Pancreas (tissue), 10 donors: ENCODE measurements at regions not wholly inside any gene's neighbourhood (a gene's known extent, or its start where the extent isn't known, plus 50 kb on each side); places are given as distances from the start of the nearest gene placed in this dataset.
"Not testable (repeated sequence)": the region's sequence is repeated elsewhere in the genome, so short reads cannot be mapped to it uniquely, and the experiment has no call there.

Experiments
- ATAC-seq, 4 donors: fragments of 200-7000 bp; cut with Tn5 transposase; one replicate each; pipeline versions ENCODE4 v1.8.0 to v1.9.1; 2020; ENCODE audit warnings: mild to moderate bottlenecking in 4 of 4, moderate library complexity in 4 of 4
- DNase-seq, 6 donors: peaks; one replicate each; pipeline ENCODE4 v3.0.0-alpha.2; 2020
- FAIRE-seq: peaks from 2 replicates; lab custom pipeline; 2012; peaks lifted over from hg19 to GRCh38; lab: Jason Lieb, UNC
- H3K27ac ChIP-seq, 4 donors: fragments of 200-600 bp; sonication (generic); 1 replicate in 3 of 4; 2 replicates in 1 of 4; pipeline versions ENCODE4 v1.5.0 to v1.8.0; 2020
- H3K27me3 ChIP-seq, 4 donors: fragments of 200-600 bp; one replicate each; pipeline ENCODE4 v1.8.0; 2021
- H3K36me3 ChIP-seq, 3 donors: fragments of 200-600 bp; sonication (generic) in 1 of 3; one replicate each; pipeline versions ENCODE4 v1.5.0 to v1.8.0; 2020 to 2021
- H3K4me1 ChIP-seq, 3 donors: fragments of 200-600 bp; one replicate each; pipeline ENCODE4 v1.8.0; 2021
- H3K4me3 ChIP-seq, 4 donors: fragments of 200-600 bp; sonication (generic) in 2 of 4; one replicate each; pipeline versions ENCODE4 v1.5.0 to v1.8.0; 2020 to 2021
- H3K9me3 ChIP-seq, 4 donors: fragments of 200-600 bp; one replicate each; pipeline ENCODE4 v1.8.0; 2021
- WGBS, 2 donors: extraction: QIAGEN DNeasy Blood & Tissue Kit; methylation state at CpG; one replicate each; pipeline ENCODE4 v1.1.7; 2013; 5-methylcytosine and 5-hydroxymethylcytosine counted together
- intact Hi-C, 3 donors: fragments of 100-400 bp; cut with DNase I; formaldehyde crosslinking; loops; one replicate each; pipeline versions ENCODE4 v1.11.1 to v1.14.2; 2022
- TF ChIP-seq, protein P1 (sequence below), 4 donors: fragments of 200-600 bp; sonication (generic) in 3 of 4; IDR thresholded peaks; one replicate each; pipeline versions ENCODE4 v1.5.0 to v1.8.0; 2021; ENCODE audit warnings: antibody characterized with exemption in 4 of 4
- donor health status: healthy with polysubstance abuse.
- donor health status: DM: no; HTN: no; CAD: no; lungs with moderate emphysema.
- donor health status: DM: no; HTN: no; CAD: no.
- donor health status: control.
- donor health status: control.
- donor health status: Bipolar disorder and iron deficiency.
- donor health status: DM: yes; HTN: yes; CAD: no.
- donor health status: DM: no; HTN: no; CAD: no.
- donor health status: DM: no; HTN: no; CAD: no.
- donor health status: DM: yes; HTN: yes; CAD: no.

DNA sequence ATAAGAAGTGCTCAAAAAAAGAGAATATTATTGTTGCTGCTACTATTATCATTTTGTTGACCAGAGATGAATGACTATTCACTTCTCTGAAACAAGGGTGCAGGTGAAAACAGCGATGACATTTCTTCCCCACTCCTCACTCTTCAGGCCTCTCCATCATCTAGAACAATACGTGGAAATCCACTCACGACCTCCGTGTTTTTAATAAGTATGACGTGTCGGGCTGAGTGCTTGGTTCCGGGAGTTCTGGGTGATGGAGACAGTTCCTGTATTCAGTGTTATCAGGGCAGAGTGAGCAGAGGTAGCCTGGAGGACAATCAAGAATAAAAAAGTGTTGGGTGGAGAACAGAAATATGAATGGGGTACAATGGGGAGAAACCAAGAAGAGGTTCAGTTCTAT, 130.0 kb upstream of the ZNF217 start:
- H3K4me3 ChIP-seq: no peak overlapping the region
- H3K9me3 ChIP-seq: no peaks in the 10 kb centered on the region
- TF ChIP-seq, protein P1, sequence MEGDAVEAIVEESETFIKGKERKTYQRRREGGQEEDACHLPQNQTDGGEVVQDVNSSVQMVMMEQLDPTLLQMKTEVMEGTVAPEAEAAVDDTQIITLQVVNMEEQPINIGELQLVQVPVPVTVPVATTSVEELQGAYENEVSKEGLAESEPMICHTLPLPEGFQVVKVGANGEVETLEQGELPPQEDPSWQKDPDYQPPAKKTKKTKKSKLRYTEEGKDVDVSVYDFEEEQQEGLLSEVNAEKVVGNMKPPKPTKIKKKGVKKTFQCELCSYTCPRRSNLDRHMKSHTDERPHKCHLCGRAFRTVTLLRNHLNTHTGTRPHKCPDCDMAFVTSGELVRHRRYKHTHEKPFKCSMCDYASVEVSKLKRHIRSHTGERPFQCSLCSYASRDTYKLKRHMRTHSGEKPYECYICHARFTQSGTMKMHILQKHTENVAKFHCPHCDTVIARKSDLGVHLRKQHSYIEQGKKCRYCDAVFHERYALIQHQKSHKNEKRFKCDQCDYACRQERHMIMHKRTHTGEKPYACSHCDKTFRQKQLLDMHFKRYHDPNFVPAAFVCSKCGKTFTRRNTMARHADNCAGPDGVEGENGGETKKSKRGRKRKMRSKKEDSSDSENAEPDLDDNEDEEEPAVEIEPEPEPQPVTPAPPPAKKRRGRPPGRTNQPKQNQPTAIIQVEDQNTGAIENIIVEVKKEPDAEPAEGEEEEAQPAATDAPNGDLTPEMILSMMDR (IDR thresholded peaks at IDR 0.05): no peak
- H3K4me1 ChIP-seq: no peaks in the 10 kb centered on the region
- 80 to 90% methylated on average over 7 of the region's 7 CpGs for WGBS, 2 donors
- ATAC-seq: no peak
- no peaks in the 10 kb centered on the region for H3K27me3 ChIP-seq
- DNase-seq: no peak
- FAIRE-seq: no peak
- H3K36me3 ChIP-seq: no peaks in the 10 kb centered on the region
- H3K27ac ChIP-seq: no peak overlapping the region
- intact Hi-C loops: no loop called here

GRCh38 chr20:53723045-53723444, 129.4 kb upstream of the ZNF217 start:
- Histone ChIP-seq H3K4me1 (no peaks in the 10 kb centered on the region), H3K9me3 (no peaks in the 10 kb centered on the region), H3K4me3 (no peak overlapping the region), H3K27ac (no peak overlapping the region), H3K27me3 (no peaks in the 10 kb centered on the region), H3K36me3 (no peaks in the 10 kb centered on the region)
- ATAC-seq (no peak), FAIRE-seq (no peak), DNase-seq (no peak)
- 86 to 88% methylated on average over 3 of the region's 3 CpGs for WGBS, 2 donors
- TF ChIP-seq, protein P1 (IDR thresholded peaks at IDR 0.05): no peak
- intact Hi-C loops: no loop called here

DNA sequence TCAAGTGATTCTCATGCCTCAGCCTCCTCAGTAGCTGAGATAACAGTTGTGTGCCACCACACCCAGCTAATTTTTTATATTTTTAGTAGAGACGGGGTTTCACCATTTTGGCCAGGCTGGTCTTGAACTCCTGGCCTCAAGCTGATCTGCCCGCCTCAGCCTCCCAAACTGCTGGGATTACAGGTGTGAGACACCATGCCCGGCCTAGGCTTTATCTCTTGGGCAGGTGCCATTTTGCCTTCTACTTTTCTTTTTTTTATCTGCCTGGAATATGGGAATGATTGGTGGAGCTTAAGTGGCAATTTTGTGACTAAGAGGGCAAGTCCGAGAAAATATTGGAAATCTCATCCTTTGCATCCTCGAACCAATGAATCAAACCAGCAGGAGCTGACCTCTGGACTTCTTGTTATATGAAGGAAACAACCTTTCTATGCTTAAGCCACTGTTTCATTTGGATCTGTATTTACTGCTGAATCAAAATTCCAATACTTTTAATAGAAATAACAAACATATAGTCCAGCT, 128.9 kb upstream of the ZNF217 start:
- Histone ChIP-seq H3K36me3 (no peaks in the 10 kb centered on the region), H3K4me1 (no peaks in the 10 kb centered on the region), H3K27ac (no peak overlapping the region), H3K4me3 (no peak overlapping the region), H3K27me3 (no peaks in the 10 kb centered on the region), H3K9me3 (no peaks in the 10 kb centered on the region)
- 85 to 88% methylated on average over 5 of the region's 5 CpGs for WGBS, 2 donors
- no peak for ATAC-seq
- no peak for DNase-seq
- no peak for FAIRE-seq
- intact Hi-C loops: no loop called here
- TF ChIP-seq, protein P1 (IDR thresholded peaks at IDR 0.05): no peak

- H3K9me3 ChIP-seq, DNase-seq, ATAC-seq, H3K27me3 ChIP-seq, H3K4me3 ChIP-seq, intact Hi-C loops, H3K4me1 ChIP-seq, H3K36me3 ChIP-seq, FAIRE-seq, H3K27ac ChIP-seq: not testable (repeated sequence)
- 95% methylated on average over 6 of the region's 6 CpGs for WGBS, 2 donors
These were observed 127.9 kb upstream of the ZNF217 start for GRCh38 chr20:53721445-53721963.

DNA sequence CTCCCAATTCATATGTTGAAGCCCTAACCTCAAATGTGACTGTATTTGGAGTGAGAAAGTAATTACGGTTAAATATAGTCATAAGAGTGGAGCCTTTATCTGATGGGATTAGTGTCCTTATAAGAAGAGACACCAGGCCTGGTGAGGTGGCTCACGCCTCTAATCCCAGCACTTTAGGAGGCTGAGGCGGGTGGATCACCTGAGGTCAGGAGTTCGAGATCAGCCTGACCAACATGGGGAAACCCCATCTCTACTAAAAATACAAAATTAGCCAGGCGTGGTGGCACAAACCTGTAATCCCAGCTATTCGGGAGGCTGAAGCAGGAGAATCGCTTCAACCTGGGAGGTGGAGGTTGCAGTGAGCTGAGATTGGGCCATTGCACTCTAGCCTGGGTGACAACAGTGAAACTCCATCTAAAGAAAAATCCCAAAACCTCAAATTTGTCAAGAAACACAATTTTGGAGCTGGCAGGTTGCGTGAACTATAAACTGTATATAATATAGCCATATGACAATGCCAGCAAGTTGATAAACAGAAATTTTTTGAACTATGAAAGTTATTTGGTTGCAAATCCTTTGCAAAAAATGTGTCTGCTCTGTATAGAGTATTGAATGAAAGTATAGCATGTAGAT, 125.6 kb upstream of the ZNF217 start:
- ATAC-seq, H3K36me3 ChIP-seq, H3K27ac ChIP-seq, H3K9me3 ChIP-seq, DNase-seq, FAIRE-seq, intact Hi-C loops, H3K27me3 ChIP-seq, H3K4me3 ChIP-seq, H3K4me1 ChIP-seq: not testable (repeated sequence)
- 91 to 92% methylated on average over 8 of the region's 8 CpGs for WGBS, 2 donors
